GM23338 (cell line): ENCODE measurements at regions not wholly inside any gene's neighbourhood (a gene's known extent, or its start where the extent isn't known, plus 50 kb on each side); places are given as distances from the start of the nearest gene placed in this dataset.

ENCODE experiments used
- ATAC-seq: fragments of 200-7000 bp; cut with Tn5 transposase; 3 replicates; pipeline ENCODE4 v1.9.1; 2020
- DNase-seq: peaks from one replicate; pipeline ENCODE4 v3.0.0-alpha.2; 2015; ENCODE audit warnings: low spot score
- H2AFZ ChIP-seq: fragments of 200-600 bp; sonication (generic); 2 replicates; pipeline ENCODE4 v1.8.0; 2016; ENCODE audit warnings: antibody characterized with exemption, mild to moderate bottlenecking, moderate library complexity
- H3F3A ChIP-seq: fragments of 200-600 bp; sonication (generic); replicated peaks from 2 replicates; pipeline ENCODE4 v1.8.0; 2017; ENCODE audit warnings: antibody characterized with exemption, mixed run types, low read depth
- H3K27ac ChIP-seq: fragments of 200-600 bp; sonication (generic); 2 replicates; pipeline ENCODE4 v1.6.1; 2016; ENCODE audit warnings: low read depth
- H3K27me3 ChIP-seq: fragments of 200-600 bp; sonication (generic); 2 replicates; pipeline ENCODE4 v1.8.0; 2016; ENCODE audit warnings: mild to moderate bottlenecking, mixed run types, moderate library complexity; ENCODE audit not compliant: insufficient read depth
- H3K36me3 ChIP-seq: fragments of 200-600 bp; sonication (generic); 2 replicates; pipeline ENCODE4 v1.8.0; 2016; ENCODE audit warnings: mild to moderate bottlenecking; ENCODE audit not compliant: insufficient read depth
- H3K4me1 ChIP-seq: fragments of 200-600 bp; sonication (generic); 2 replicates; pipeline ENCODE4 v1.8.0; 2016; ENCODE audit warnings: mild to moderate bottlenecking, moderate library complexity; ENCODE audit not compliant: insufficient read depth
- H3K4me2 ChIP-seq: fragments of 200-600 bp; sonication (generic); 2 replicates; pipeline ENCODE4 v1.7.1; 2017; ENCODE audit warnings: mixed run types
- H3K4me3 ChIP-seq: fragments of 200-600 bp; sonication (generic); 2 replicates; pipeline ENCODE4 v1.6.1; 2016; ENCODE audit warnings: mixed run types
- H3K79me2 ChIP-seq: fragments of 200-600 bp; sonication (generic); replicated peaks from 2 replicates; pipeline ENCODE4 v1.8.0; 2017; ENCODE audit warnings: mild to moderate bottlenecking; ENCODE audit not compliant: insufficient read depth
- H3K9me2 ChIP-seq: fragments of 200-600 bp; sonication (generic); 2 replicates; pipeline ENCODE4 v1.8.0; 2017; ENCODE audit not compliant: insufficient read depth
- H4K20me1 ChIP-seq: fragments of 200-600 bp; sonication (generic); replicated peaks from 2 replicates; pipeline ENCODE4 v1.8.0; 2017; ENCODE audit warnings: mild to moderate bottlenecking; ENCODE audit not compliant: insufficient read depth
- H3K27ac Mint-ChIP-seq: 2 replicates; pipeline ENCODE4 v1.8.0; 2020; ENCODE audit warnings: inconsistent platforms, mild to moderate bottlenecking, moderate library complexity, mixed read lengths
- H3K27me3 Mint-ChIP-seq: 3 replicates; pipeline ENCODE4 v1.8.0; 2022; ENCODE audit warnings: low read depth, mild to moderate bottlenecking, moderate library complexity, mixed read lengths, inconsistent platforms; ENCODE audit not compliant: insufficient read depth, poor library complexity
- H3K36me3 Mint-ChIP-seq: 3 replicates; pipeline ENCODE4 v1.8.0; 2021; ENCODE audit warnings: low read depth, mild to moderate bottlenecking, inconsistent platforms, moderate library complexity, mixed read lengths
- H3K4me1 Mint-ChIP-seq: 3 replicates; pipeline ENCODE4 v1.8.0; 2020; ENCODE audit warnings: mild to moderate bottlenecking, inconsistent platforms, mixed read lengths
- H3K4me3 Mint-ChIP-seq: 3 replicates; pipeline ENCODE4 v1.8.0; 2021; ENCODE audit warnings: moderate library complexity, mild to moderate bottlenecking, inconsistent platforms, mixed read lengths
- H3K9me3 Mint-ChIP-seq: 3 replicates; pipeline ENCODE4 v1.8.0; 2020; ENCODE audit warnings: moderate library complexity, mild to moderate bottlenecking, inconsistent platforms, mixed read lengths
- CREB1 ChIP-seq: fragments of 250-450 bp; sonication (Bioruptor Pico); IDR thresholded peaks from 2 replicates; pipeline ENCODE4 v1.5.0; 2020; ENCODE audit warnings: low read depth, mild to moderate bottlenecking, moderate library complexity
- ETS1 ChIP-seq: IDR thresholded peaks from 2 replicates; pipeline ENCODE4 v1.6.1; 2016; ENCODE audit warnings: antibody characterized with exemption
- EZH2phosphoT487 ChIP-seq: fragments of 200-600 bp; sonication (generic); IDR thresholded peaks from one replicate; pipeline ENCODE4 v1.8.1; 2018; ENCODE audit warnings: antibody characterized with exemption; ENCODE audit not compliant: unreplicated experiment
- JUNB ChIP-seq: IDR thresholded peaks from one replicate; pipeline ENCODE4 v1.6.1; 2016; ENCODE audit warnings: antibody characterized with exemption; ENCODE audit not compliant: unreplicated experiment
- POLR2AphosphoS5 ChIP-seq: IDR thresholded peaks from 2 replicates; pipeline ENCODE4 v1.6.1; 2016; ENCODE audit warnings: antibody characterized with exemption, low read depth
- STAT1 ChIP-seq: IDR thresholded peaks from one replicate; pipeline ENCODE4 v1.6.1; 2016; ENCODE audit warnings: antibody characterized with exemption; ENCODE audit not compliant: unreplicated experiment
- ZNF114 ChIP-seq: fragments of 250-450 bp; sonication (Bioruptor Pico); IDR thresholded peaks from 2 replicates; pipeline ENCODE4 v1.5.0; 2020; ENCODE audit warnings: mild to moderate bottlenecking, moderate library complexity
- ZNF462 ChIP-seq: fragments of 250-450 bp; sonication (Bioruptor Pico); IDR thresholded peaks from 2 replicates; pipeline ENCODE4 v1.5.0; 2020; ENCODE audit warnings: mild to moderate bottlenecking, moderate library complexity
- TF ChIP-seq, protein P1 (sequence below): IDR thresholded peaks from one replicate; pipeline ENCODE4 v1.6.1; 2018; ENCODE audit warnings: antibody characterized with exemption; ENCODE audit not compliant: unreplicated experiment
- TF ChIP-seq, protein P2 (sequence below), 2 experiments: fragments of 200-600 bp in 1 of 2; sonication (generic) in 1 of 2; conservative IDR thresholded peaks; 2 replicates each; pipeline versions ENCODE4 v1.5.1 to v1.6.1; 2016 to 2017; ENCODE audit warnings: antibody characterized with exemption in 2 of 2, low read depth in 2 of 2, mild to moderate bottlenecking in 2 of 2, moderate library complexity in 1 of 2

GRCh38 chr2:167652401-167652800 is 595.0 kb downstream of the STK39 start:
- H3K27ac Mint-ChIP-seq, result no peak overlapping the region
- Histone ChIP-seq H3K9me2 (no peaks in the 10 kb centered on the region), H3K36me3 (peaks cover 6% of the 10 kb centered on the region; the same call in 1 of the 2 replicates), H3K27me3 (no peaks in the 10 kb centered on the region), H4K20me1 (no peaks in the 10 kb centered on the region), H3K27ac (no peak overlapping the region), H3K4me2 (no peak overlapping the region), H3K79me2 (no peaks in the 10 kb centered on the region), H2AFZ (no peak overlapping the region), H3F3A (no peaks in the 10 kb centered on the region), H3K4me1 (peaks cover 9% of the 10 kb centered on the region), H3K4me3 (no peak overlapping the region)
- H3K36me3 Mint-ChIP-seq, result peaks cover 6% of the 10 kb centered on the region; the same call in 2 of the 3 replicates
- peaks cover 10% of the 10 kb centered on the region for H3K4me1 Mint-ChIP-seq
- no peaks in the 10 kb centered on the region for H3K9me3 Mint-ChIP-seq
- no peak for DNase-seq
- H3K27me3 Mint-ChIP-seq, result no peaks in the 10 kb centered on the region
- TF ChIP-seq, protein P1, sequence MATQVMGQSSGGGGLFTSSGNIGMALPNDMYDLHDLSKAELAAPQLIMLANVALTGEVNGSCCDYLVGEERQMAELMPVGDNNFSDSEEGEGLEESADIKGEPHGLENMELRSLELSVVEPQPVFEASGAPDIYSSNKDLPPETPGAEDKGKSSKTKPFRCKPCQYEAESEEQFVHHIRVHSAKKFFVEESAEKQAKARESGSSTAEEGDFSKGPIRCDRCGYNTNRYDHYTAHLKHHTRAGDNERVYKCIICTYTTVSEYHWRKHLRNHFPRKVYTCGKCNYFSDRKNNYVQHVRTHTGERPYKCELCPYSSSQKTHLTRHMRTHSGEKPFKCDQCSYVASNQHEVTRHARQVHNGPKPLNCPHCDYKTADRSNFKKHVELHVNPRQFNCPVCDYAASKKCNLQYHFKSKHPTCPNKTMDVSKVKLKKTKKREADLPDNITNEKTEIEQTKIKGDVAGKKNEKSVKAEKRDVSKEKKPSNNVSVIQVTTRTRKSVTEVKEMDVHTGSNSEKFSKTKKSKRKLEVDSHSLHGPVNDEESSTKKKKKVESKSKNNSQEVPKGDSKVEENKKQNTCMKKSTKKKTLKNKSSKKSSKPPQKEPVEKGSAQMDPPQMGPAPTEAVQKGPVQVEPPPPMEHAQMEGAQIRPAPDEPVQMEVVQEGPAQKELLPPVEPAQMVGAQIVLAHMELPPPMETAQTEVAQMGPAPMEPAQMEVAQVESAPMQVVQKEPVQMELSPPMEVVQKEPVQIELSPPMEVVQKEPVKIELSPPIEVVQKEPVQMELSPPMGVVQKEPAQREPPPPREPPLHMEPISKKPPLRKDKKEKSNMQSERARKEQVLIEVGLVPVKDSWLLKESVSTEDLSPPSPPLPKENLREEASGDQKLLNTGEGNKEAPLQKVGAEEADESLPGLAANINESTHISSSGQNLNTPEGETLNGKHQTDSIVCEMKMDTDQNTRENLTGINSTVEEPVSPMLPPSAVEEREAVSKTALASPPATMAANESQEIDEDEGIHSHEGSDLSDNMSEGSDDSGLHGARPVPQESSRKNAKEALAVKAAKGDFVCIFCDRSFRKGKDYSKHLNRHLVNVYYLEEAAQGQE, result no peak
- TF ChIP-seq, protein P2, sequence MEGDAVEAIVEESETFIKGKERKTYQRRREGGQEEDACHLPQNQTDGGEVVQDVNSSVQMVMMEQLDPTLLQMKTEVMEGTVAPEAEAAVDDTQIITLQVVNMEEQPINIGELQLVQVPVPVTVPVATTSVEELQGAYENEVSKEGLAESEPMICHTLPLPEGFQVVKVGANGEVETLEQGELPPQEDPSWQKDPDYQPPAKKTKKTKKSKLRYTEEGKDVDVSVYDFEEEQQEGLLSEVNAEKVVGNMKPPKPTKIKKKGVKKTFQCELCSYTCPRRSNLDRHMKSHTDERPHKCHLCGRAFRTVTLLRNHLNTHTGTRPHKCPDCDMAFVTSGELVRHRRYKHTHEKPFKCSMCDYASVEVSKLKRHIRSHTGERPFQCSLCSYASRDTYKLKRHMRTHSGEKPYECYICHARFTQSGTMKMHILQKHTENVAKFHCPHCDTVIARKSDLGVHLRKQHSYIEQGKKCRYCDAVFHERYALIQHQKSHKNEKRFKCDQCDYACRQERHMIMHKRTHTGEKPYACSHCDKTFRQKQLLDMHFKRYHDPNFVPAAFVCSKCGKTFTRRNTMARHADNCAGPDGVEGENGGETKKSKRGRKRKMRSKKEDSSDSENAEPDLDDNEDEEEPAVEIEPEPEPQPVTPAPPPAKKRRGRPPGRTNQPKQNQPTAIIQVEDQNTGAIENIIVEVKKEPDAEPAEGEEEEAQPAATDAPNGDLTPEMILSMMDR (conservative IDR thresholded peaks at IDR 0.05; ENCODE audit: low read depth in 2 of 2), result no peak
- no peak for TF ChIP-seq CREB1 (CRISPR knock-in tag)
- TF ChIP-seq STAT1, result no peak
- no peak for TF ChIP-seq EZH2phosphoT487
- no peak for TF ChIP-seq ZNF462 (CRISPR knock-in tag)
- TF ChIP-seq ZNF114 (CRISPR knock-in tag), result no peak
- no peak for TF ChIP-seq JUNB
- TF ChIP-seq ETS1, result no peak
- no peak for TF ChIP-seq POLR2AphosphoS5
- ATAC-seq, result no peak
- H3K4me3 Mint-ChIP-seq, result no peak overlapping the region
